OCI-LY7 (cell line): ENCODE measurements at regions not wholly inside any gene's neighbourhood (a gene's known extent, or its start where the extent isn't known, plus 50 kb on each side); places are given as distances from the start of the nearest gene placed in this dataset.
"Not testable (repeated sequence)": the region's sequence is repeated elsewhere in the genome, so short reads cannot be mapped to it uniquely, and the experiment has no call there.

Experiments
- BruUV-seq: library from RNA; stranded (reverse); fragments of 400-500 nt; replicated peaks from 2 replicates; lab custom pipeline; 2021; lab: Mats Ljungman, UMichigan
- CTCF ChIA-PET: fragments of 300-600 bp; sonication (Branson Sonifier 250); formaldehyde crosslinking; loops from one replicate; lab custom pipeline; 2022; ENCODE audit warnings: antibody characterized with exemption; ENCODE audit not compliant: unreplicated experiment; lab: Charles Lee
- POLR2A ChIA-PET: fragments of 300-600 bp; sonication (Branson Sonifier 250); formaldehyde crosslinking; loops from one replicate; lab custom pipeline; 2022; ENCODE audit warnings: antibody characterized with exemption; lab: Charles Lee
- DNase-seq: peaks from one replicate; pipeline ENCODE4 v3.0.0-alpha.2; 2015; ENCODE audit warnings: low spot score
- H2AFZ ChIP-seq: fragments of 200-600 bp; sonication (generic), shearing (Covaris generic); 2 replicates; pipeline ENCODE4 v1.6.1; 2014; ENCODE audit warnings: mild to moderate bottlenecking, antibody characterized with exemption, low read length, moderate library complexity
- H3K27ac ChIP-seq: fragments of 200-600 bp; sonication (generic); 2 replicates; pipeline ENCODE4 v1.5.1; 2014; ENCODE audit warnings: mixed run types, low read depth, mild to moderate bottlenecking, moderate library complexity, low read length, inconsistent platforms; ENCODE audit not compliant: poor library complexity, severe bottlenecking
- H3K36me3 ChIP-seq: fragments of 200-600 bp; sonication (generic); 2 replicates; pipeline ENCODE4 v1.6.1; 2014; ENCODE audit warnings: mild to moderate bottlenecking, antibody characterized with exemption, low read length, moderate library complexity, mixed read lengths; ENCODE audit not compliant: insufficient read depth
- H3K4me1 ChIP-seq: fragments of 200-600 bp; sonication (generic); 2 replicates; pipeline ENCODE4 v1.5.1; 2014; ENCODE audit warnings: mild to moderate bottlenecking, low read length; ENCODE audit not compliant: insufficient read depth, poor library complexity, severe bottlenecking
- H3K4me2 ChIP-seq: fragments of 200-600 bp; sonication (generic); 2 replicates; pipeline ENCODE4 v1.6.1; 2014; ENCODE audit warnings: mild to moderate bottlenecking, low read length
- H3K4me3 ChIP-seq: fragments of 200-600 bp; sonication (generic); 2 replicates; pipeline ENCODE4 v1.5.1; 2014; ENCODE audit warnings: mild to moderate bottlenecking, low read depth, low read length; ENCODE audit not compliant: poor library complexity, severe bottlenecking
- H3K79me2 ChIP-seq: fragments of 200-600 bp; sonication (generic); 2 replicates; pipeline ENCODE4 v1.6.1; 2016; ENCODE audit warnings: low read depth, mild to moderate bottlenecking, low read length, moderate library complexity, mixed read lengths; ENCODE audit not compliant: insufficient read depth
- H3K9me2 ChIP-seq: fragments of 200-600 bp; sonication (generic); 2 replicates; pipeline ENCODE4 v1.6.1; 2016; ENCODE audit warnings: mild to moderate bottlenecking, low read length, mixed read lengths; ENCODE audit not compliant: insufficient read depth
- H3K9me3 ChIP-seq: fragments of 200-600 bp; sonication (generic); 2 replicates; pipeline ENCODE4 v1.6.1; 2014; ENCODE audit warnings: mild to moderate bottlenecking, mixed run types, low read length, mixed read lengths
- H4K20me1 ChIP-seq: fragments of 200-600 bp; sonication (generic); 2 replicates; pipeline ENCODE4 v1.6.1; 2014; ENCODE audit warnings: mild to moderate bottlenecking, antibody characterized with exemption, low read length, moderate library complexity, mixed read lengths; ENCODE audit not compliant: insufficient read depth
- EZH2phosphoT487 ChIP-seq: fragments of 200-600 bp; sonication (generic); IDR thresholded peaks from 2 replicates; pipeline ENCODE4 v1.6.1; 2018; ENCODE audit warnings: low read depth, borderline replicate concordance, mild to moderate bottlenecking, mixed run types, antibody characterized with exemption, low read length, moderate library complexity, mixed read lengths
- intact Hi-C: fragments of 100-400 bp; cut with micrococcal nuclease; formaldehyde crosslinking; loops from one replicate; pipeline ENCODE4 v1.10.0; 2022; ENCODE audit not compliant: unreplicated experiment
- TF ChIP-seq, protein P1 (sequence below): fragments of 200-600 bp; sonication (generic); conservative IDR thresholded peaks from 2 replicates; pipeline ENCODE4 v1.5.1; 2014; ENCODE audit warnings: mild to moderate bottlenecking, antibody characterized with exemption, low read length, moderate library complexity, mixed read lengths

DNA sequence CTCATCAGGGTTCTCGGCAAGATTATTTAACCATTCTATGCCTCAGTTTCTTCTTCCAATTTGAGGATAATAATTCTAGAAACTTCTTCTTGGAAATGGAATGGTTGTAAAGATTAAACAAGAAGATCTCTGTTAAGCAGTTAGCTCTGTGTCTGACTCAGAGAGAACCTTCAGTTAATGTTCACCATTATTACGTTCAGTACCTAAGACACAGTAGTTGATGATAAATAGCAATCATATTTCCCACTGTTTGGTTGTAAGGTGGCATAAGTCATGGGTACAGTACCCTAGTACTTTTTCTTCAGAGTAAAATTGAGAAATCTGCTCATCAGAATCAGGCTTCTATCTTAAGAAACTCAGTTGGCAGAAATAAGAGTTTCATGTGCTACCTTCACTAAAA is 366.5 kb upstream of the BOD1L1 start:
- no peak for TF ChIP-seq EZH2phosphoT487
- TF ChIP-seq, protein P1, sequence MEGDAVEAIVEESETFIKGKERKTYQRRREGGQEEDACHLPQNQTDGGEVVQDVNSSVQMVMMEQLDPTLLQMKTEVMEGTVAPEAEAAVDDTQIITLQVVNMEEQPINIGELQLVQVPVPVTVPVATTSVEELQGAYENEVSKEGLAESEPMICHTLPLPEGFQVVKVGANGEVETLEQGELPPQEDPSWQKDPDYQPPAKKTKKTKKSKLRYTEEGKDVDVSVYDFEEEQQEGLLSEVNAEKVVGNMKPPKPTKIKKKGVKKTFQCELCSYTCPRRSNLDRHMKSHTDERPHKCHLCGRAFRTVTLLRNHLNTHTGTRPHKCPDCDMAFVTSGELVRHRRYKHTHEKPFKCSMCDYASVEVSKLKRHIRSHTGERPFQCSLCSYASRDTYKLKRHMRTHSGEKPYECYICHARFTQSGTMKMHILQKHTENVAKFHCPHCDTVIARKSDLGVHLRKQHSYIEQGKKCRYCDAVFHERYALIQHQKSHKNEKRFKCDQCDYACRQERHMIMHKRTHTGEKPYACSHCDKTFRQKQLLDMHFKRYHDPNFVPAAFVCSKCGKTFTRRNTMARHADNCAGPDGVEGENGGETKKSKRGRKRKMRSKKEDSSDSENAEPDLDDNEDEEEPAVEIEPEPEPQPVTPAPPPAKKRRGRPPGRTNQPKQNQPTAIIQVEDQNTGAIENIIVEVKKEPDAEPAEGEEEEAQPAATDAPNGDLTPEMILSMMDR, result no peak
- Histone ChIP-seq H3K9me2 (no peaks in the 10 kb centered on the region), H3K27ac (no peak overlapping the region), H2AFZ (no peak overlapping the region), H3K4me2 (no peak overlapping the region), H3K4me3 (no peak overlapping the region), H3K79me2 (no peaks in the 10 kb centered on the region), H3K9me3 (no peaks in the 10 kb centered on the region), H4K20me1 (no peaks in the 10 kb centered on the region), H3K4me1 (no peaks in the 10 kb centered on the region), H3K36me3 (no peaks in the 10 kb centered on the region)
- CTCF ChIA-PET, result no interaction called here
- no peak for DNase-seq
- BruUV-seq, result no TSS peak
- intact Hi-C loops, result no loop called here
- POLR2A ChIA-PET, result interaction anchor here (0.6 kb wide), 1 partner anchor 101 kb away, joined by 3 read pairs; no protein-coding TSS in a partner anchor

GRCh38 chr4:13998850-13999445 is 371.4 kb upstream of the BOD1L1 start:
- BruUV-seq, result no TSS peak
- H2AFZ ChIP-seq, result no peak overlapping the region
- DNase-seq, result no peak
- no peak overlapping the region for H3K4me2 ChIP-seq
- no peak for TF ChIP-seq EZH2phosphoT487
- TF ChIP-seq, protein P1, result no peak
- H4K20me1 ChIP-seq, result no peaks in the 10 kb centered on the region
- no peak overlapping the region for H3K4me3 ChIP-seq
- no peaks in the 10 kb centered on the region for H3K79me2 ChIP-seq
- intact Hi-C loops, result no loop called here
- H3K27ac ChIP-seq, result no peak overlapping the region
- H3K36me3 ChIP-seq, result no peaks in the 10 kb centered on the region
- H3K4me1 ChIP-seq, result no peaks in the 10 kb centered on the region
- H3K9me3 ChIP-seq, result no peaks in the 10 kb centered on the region
- no peaks in the 10 kb centered on the region for H3K9me2 ChIP-seq
- POLR2A ChIA-PET, result no interaction called here
- CTCF ChIA-PET, result no interaction called here

- CTCF ChIA-PET, result no interaction called here
- POLR2A ChIA-PET, result no interaction called here
- Histone ChIP-seq H4K20me1 (no peaks in the 10 kb centered on the region), H3K9me2 (no peaks in the 10 kb centered on the region), H3K36me3 (no peaks in the 10 kb centered on the region), H3K4me3 (no peak overlapping the region), H3K4me1 (no peaks in the 10 kb centered on the region), H3K27ac (no peak overlapping the region), H3K4me2 (no peak overlapping the region), H3K9me3 (no peaks in the 10 kb centered on the region), H2AFZ (no peak overlapping the region), H3K79me2 (no peaks in the 10 kb centered on the region)
- TF ChIP-seq, protein P1, result no peak
- no peak for TF ChIP-seq EZH2phosphoT487
- DNase-seq, result no peak
- no TSS peak for BruUV-seq
- intact Hi-C loops, result no loop called here
Observed at GRCh38 chr4:14000091-14000814, 372.7 kb upstream of the BOD1L1 start.

DNA sequence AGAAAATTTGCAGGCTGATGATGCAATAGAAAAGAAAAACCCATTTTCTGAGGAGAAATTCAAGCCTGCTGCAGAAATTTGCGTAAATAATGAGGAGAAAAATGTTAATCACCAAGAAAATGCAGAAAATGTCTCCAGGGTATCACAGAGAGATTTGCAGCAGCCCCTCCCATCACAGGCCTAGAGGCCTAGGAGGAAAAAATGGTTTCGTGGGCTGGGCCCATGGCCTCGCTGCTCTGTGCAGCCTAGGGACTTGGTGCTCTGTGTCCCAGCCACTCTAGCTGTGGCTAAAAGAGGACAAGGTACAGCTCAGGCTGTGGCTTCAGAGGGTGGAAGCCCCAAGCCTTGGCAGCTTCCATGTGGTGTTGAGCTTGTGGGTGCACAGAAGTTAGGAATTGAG is 374.8 kb upstream of the BOD1L1 start:
- H3K4me1 ChIP-seq, H3K4me2 ChIP-seq, H3K9me3 ChIP-seq, H3K36me3 ChIP-seq, H3K4me3 ChIP-seq, H2AFZ ChIP-seq, POLR2A ChIA-PET, H3K27ac ChIP-seq, H4K20me1 ChIP-seq, intact Hi-C loops, BruUV-seq, DNase-seq, H3K9me2 ChIP-seq, CTCF ChIA-PET, H3K79me2 ChIP-seq: not testable (repeated sequence)
